Cardiac septum (tissue), 1 donor: ENCODE measurements at regions not wholly inside any gene's neighbourhood (a gene's known extent, or its start where the extent isn't known, plus 50 kb on each side); places are given as distances from the start of the nearest gene placed in this dataset.
"Not testable (repeated sequence)": the region's sequence is repeated elsewhere in the genome, so short reads cannot be mapped to it uniquely, and the experiment has no call there.

Source experiments
- DNase-seq: peaks from one replicate; pipeline ENCODE4 v3.0.0-alpha.2; 2020; ENCODE audit warnings: low spot score
- intact Hi-C: fragments of 100-400 bp; cut with DNase I; formaldehyde crosslinking; loops from one replicate; pipeline ENCODE4 v1.14.0; 2022
- donor health status: DM: no; HTN: no; CAD: no.

- intact Hi-C loops, DNase-seq: not testable (repeated sequence)
Observed at GRCh38 chr15:24101503-24101902, 414.4 kb upstream of the NDN start.

- DNase-seq, intact Hi-C loops: not testable (repeated sequence)
Observed at GRCh38 chr15:24107524-24107923, 420.4 kb upstream of the NDN start.

GRCh38 chr15:24107948-24108347, 420.8 kb upstream of the NDN start:
- intact Hi-C loops, DNase-seq: not testable (repeated sequence)

- intact Hi-C loops, result not testable (repeated sequence)
Observed at GRCh38 chr15:24108349-24108748, 421.2 kb upstream of the NDN start.

GRCh38 chr15:24139622-24140021, 452.5 kb upstream of the NDN start:
- DNase-seq, intact Hi-C loops: not testable (repeated sequence)

More at GRCh38 chr15:24108349-24108748, 421.2 kb upstream of the NDN start:
- not testable (repeated sequence) for DNase-seq

- intact Hi-C loops, DNase-seq: not testable (repeated sequence)
Observed at GRCh38 chr15:24145070-24145469, 458.0 kb upstream of the NDN start.

- intact Hi-C loops, result no loop called here
- DNase-seq, result no peak
Observed at GRCh38 chr15:24146251-24146650, 459.1 kb upstream of the NDN start.

GRCh38 chr15:24150542-24150941, 463.4 kb upstream of the NDN start:
- intact Hi-C loops, result no loop called here
- DNase-seq, result no peak

GRCh38 chr15:24158306-24158705, 471.2 kb upstream of the NDN start:
- intact Hi-C loops, DNase-seq: not testable (repeated sequence)

- DNase-seq, intact Hi-C loops: not testable (repeated sequence)
Observed at GRCh38 chr15:24165512-24165911, 478.4 kb upstream of the NDN start.

- intact Hi-C loops, DNase-seq: not testable (repeated sequence)
Observed at GRCh38 chr15:24202297-24202696, 473.3 kb upstream of the NPAP1 start.

- DNase-seq, intact Hi-C loops: not testable (repeated sequence)
Observed at GRCh38 chr15:24211742-24212476, 463.7 kb upstream of the NPAP1 start.

GRCh38 chr15:24223739-24224138, 451.8 kb upstream of the NPAP1 start:
- DNase-seq, result no peak
- intact Hi-C loops, result no loop called here

GRCh38 chr15:24224161-24224560, 451.4 kb upstream of the NPAP1 start:
- intact Hi-C loops, result no loop called here
- DNase-seq, result no peak

GRCh38 chr15:24228922-24229321, 446.7 kb upstream of the NPAP1 start:
- intact Hi-C loops, DNase-seq: not testable (repeated sequence)

- DNase-seq, result not testable (repeated sequence)
Observed at GRCh38 chr15:24233134-24233533, 442.4 kb upstream of the NPAP1 start.

GRCh38 chr15:24240580-24240979, 435.0 kb upstream of the NPAP1 start:
- DNase-seq, intact Hi-C loops: not testable (repeated sequence)

More at GRCh38 chr15:24233134-24233533, 442.4 kb upstream of the NPAP1 start:
- intact Hi-C loops, result not testable (repeated sequence)

- DNase-seq, intact Hi-C loops: not testable (repeated sequence)
Observed at GRCh38 chr15:24259106-24259505, 416.5 kb upstream of the NPAP1 start.

GRCh38 chr15:24260407-24260806, 415.2 kb upstream of the NPAP1 start:
- intact Hi-C loops, DNase-seq: not testable (repeated sequence)

GRCh38 chr15:24260854-24261253, 414.7 kb upstream of the NPAP1 start:
- DNase-seq, intact Hi-C loops: not testable (repeated sequence)

- intact Hi-C loops, result not testable (repeated sequence)
Observed at GRCh38 chr15:24268536-24269165, 406.9 kb upstream of the NPAP1 start.

More at GRCh38 chr15:24268536-24269165, 406.9 kb upstream of the NPAP1 start:
- not testable (repeated sequence) for DNase-seq
